ENCODE measurements at regions not wholly inside any gene's neighbourhood (a gene's known extent, or its start where the extent isn't known, plus 50 kb on each side); places are given as distances from the start of the nearest gene placed in this dataset.

- no peaks in the 10 kb centered on the region for H3K27me3 ChIP-seq
- no peaks in the 10 kb centered on the region for H4K20me1 ChIP-seq (ENCODE audit: low read depth)
- no peak for DNase-seq (ENCODE audit: low spot score)
- H3K4me3 Mint-ChIP-seq: no peak overlapping the region
- H3K4me1 ChIP-seq: no peaks in the 10 kb centered on the region
- H3K79me2 ChIP-seq (ENCODE audit: low read depth): no peaks in the 10 kb centered on the region
- no peak overlapping the region for H3K4me2 ChIP-seq
- H3K9ac ChIP-seq: no peak overlapping the region
- H3K27me3 Mint-ChIP-seq (ENCODE audit: insufficient read depth, low read depth): peaks cover 2% of the 10 kb centered on the region
- H3F3A ChIP-seq (ENCODE audit: low read depth): no peaks in the 10 kb centered on the region
- no peak overlapping the region for H3K4me3 ChIP-seq
- no peak overlapping the region for H2AFZ ChIP-seq (replicated peaks)
- H3K9me3 Mint-ChIP-seq: peaks cover 21% of the 10 kb centered on the region
- peaks cover 1% of the 10 kb centered on the region for H3K36me3 Mint-ChIP-seq
- no peak overlapping the region for H3K27ac ChIP-seq
- TF ChIP-seq EZH2 (IDR thresholded peaks at IDR 0.05): no peak
- no peak for TF ChIP-seq CTCF (IDR thresholded peaks at IDR 0.05)
- TF ChIP-seq EZH2phosphoT487 (IDR thresholded peaks at IDR 0.05): no peak
- peak overlapping the region; percentile 37 for H3K27ac Mint-ChIP-seq
- H3K36me3 ChIP-seq: no peaks in the 10 kb centered on the region
- no peaks in the 10 kb centered on the region for H3K4me1 Mint-ChIP-seq
- H3K9me3 ChIP-seq (ENCODE audit: low read depth): no peaks in the 10 kb centered on the region
These were observed 647.1 kb upstream of the MIR17HG start for GRCh38 chr13:90700340-90700739.

- no peak overlapping the region for H3K4me2 ChIP-seq
- peaks cover 1% of the 10 kb centered on the region for H3K36me3 Mint-ChIP-seq
- peaks cover 24% of the 10 kb centered on the region for H3K9me3 Mint-ChIP-seq
- H3K4me1 ChIP-seq: no peaks in the 10 kb centered on the region
- H3K27me3 ChIP-seq: no peaks in the 10 kb centered on the region
- no peaks in the 10 kb centered on the region for H4K20me1 ChIP-seq (ENCODE audit: low read depth)
- no peak overlapping the region for H2AFZ ChIP-seq (replicated peaks)
- H3K27ac Mint-ChIP-seq: no peak overlapping the region
- no peaks in the 10 kb centered on the region for H3K4me1 Mint-ChIP-seq
- no peaks in the 10 kb centered on the region for H3K36me3 ChIP-seq
- no peaks in the 10 kb centered on the region for H3K9me3 ChIP-seq (ENCODE audit: low read depth)
- H3K4me3 ChIP-seq: no peak overlapping the region
- DNase-seq (ENCODE audit: low spot score): no peak
- TF ChIP-seq EZH2 (IDR thresholded peaks at IDR 0.05) (no peak), CTCF (IDR thresholded peaks at IDR 0.05) (no peak), EZH2phosphoT487 (IDR thresholded peaks at IDR 0.05) (no peak)
- H3K4me3 Mint-ChIP-seq: no peak overlapping the region
- H3F3A ChIP-seq (ENCODE audit: low read depth): no peaks in the 10 kb centered on the region
- peaks cover 2% of the 10 kb centered on the region for H3K27me3 Mint-ChIP-seq (ENCODE audit: insufficient read depth, low read depth)
- no peak overlapping the region for H3K9ac ChIP-seq
- H3K27ac ChIP-seq: no peak overlapping the region
- H3K79me2 ChIP-seq (ENCODE audit: low read depth): no peaks in the 10 kb centered on the region
These were observed 646.2 kb upstream of the MIR17HG start for GRCh38 chr13:90701264-90701663.

GRCh38 chr13:90702050-90702449 lies 645.4 kb upstream of the MIR17HG start:
- H3K4me1 Mint-ChIP-seq: no peaks in the 10 kb centered on the region
- H3K36me3 Mint-ChIP-seq: peaks cover 3% of the 10 kb centered on the region
- no peak for TF ChIP-seq EZH2 (IDR thresholded peaks at IDR 0.05)
- no peak for TF ChIP-seq CTCF (IDR thresholded peaks at IDR 0.05)
- no peak for TF ChIP-seq EZH2phosphoT487 (IDR thresholded peaks at IDR 0.05)

More at GRCh38 chr13:90702050-90702449, 645.4 kb upstream of the MIR17HG start:
- H3K27me3 ChIP-seq: no peaks in the 10 kb centered on the region
- H3K4me3 ChIP-seq: no peak overlapping the region
- H3K79me2 ChIP-seq (ENCODE audit: low read depth): no peaks in the 10 kb centered on the region
- no peaks in the 10 kb centered on the region for H4K20me1 ChIP-seq (ENCODE audit: low read depth)
- H3F3A ChIP-seq (ENCODE audit: low read depth): no peaks in the 10 kb centered on the region
- no peaks in the 10 kb centered on the region for H3K4me1 ChIP-seq
- no peak for DNase-seq (ENCODE audit: low spot score)
- no peak overlapping the region for H2AFZ ChIP-seq (replicated peaks)
- H3K4me2 ChIP-seq: no peak overlapping the region
- no peaks in the 10 kb centered on the region for H3K9me3 ChIP-seq (ENCODE audit: low read depth)
- H3K9ac ChIP-seq: no peak overlapping the region
- no peak overlapping the region for H3K27ac Mint-ChIP-seq
- no peaks in the 10 kb centered on the region for H3K36me3 ChIP-seq
- H3K9me3 Mint-ChIP-seq: peaks cover 28% of the 10 kb centered on the region
- H3K27me3 Mint-ChIP-seq (ENCODE audit: insufficient read depth, low read depth): peaks cover 2% of the 10 kb centered on the region
- H3K27ac ChIP-seq: no peak overlapping the region
- H3K4me3 Mint-ChIP-seq: no peak overlapping the region

Measured in neural progenitor cell (in vitro differentiated cells).